NB4 (cell line): ENCODE measurements at regions not wholly inside any gene's neighbourhood (a gene's known extent, or its start where the extent isn't known, plus 50 kb on each side); places are given as distances from the start of the nearest gene placed in this dataset.

Experiments
- DNase-seq: peaks from one replicate; pipeline ENCODE4 v3.0.0; 2010; ENCODE audit warnings: low read depth
- H3K4me3 ChIP-seq: one replicate; pipeline ENCODE4 v1.5.1; 2011; ENCODE audit warnings: mild to moderate bottlenecking, low read depth, low read length, moderate library complexity
- MYC ChIP-seq: IDR thresholded peaks from 2 replicates; pipeline ENCODE4 v1.6.1; 2011; ENCODE audit warnings: low read depth, low read length
- POLR2A ChIP-seq: IDR thresholded peaks from 2 replicates; pipeline ENCODE4 v1.6.1; 2011; ENCODE audit warnings: mild to moderate bottlenecking; ENCODE audit not compliant: insufficient read length; ENCODE audit errors: extremely low read depth
- TF ChIP-seq, protein P1 (sequence below): IDR thresholded peaks from 2 replicates; pipeline ENCODE4 v1.6.1; 2011; ENCODE audit warnings: low read depth, low read length
- TF ChIP-seq, protein P2 (sequence below): IDR thresholded peaks from one replicate; pipeline ENCODE4 v1.5.1; 2012; ENCODE audit warnings: low read depth, low read length

DNA sequence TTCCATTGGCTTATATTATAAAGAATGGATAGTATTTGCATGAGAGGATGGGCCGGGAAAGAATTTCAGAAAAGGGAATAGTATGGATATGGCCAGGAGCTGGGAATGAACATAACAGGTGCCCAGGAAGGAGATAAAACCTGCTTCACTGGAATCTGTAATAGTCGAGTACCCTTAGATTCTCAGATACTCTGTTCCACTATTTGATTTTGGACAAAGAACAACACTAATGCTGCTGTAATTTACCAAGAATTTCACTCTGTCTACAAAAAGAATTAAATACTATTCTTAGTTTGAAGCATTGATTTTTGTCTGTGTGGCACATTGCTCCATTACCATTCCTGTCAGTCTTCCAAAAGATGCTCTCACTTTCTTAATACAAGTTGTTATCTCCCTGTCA, 718.2 kb upstream of the LRRN3 start:
- TF ChIP-seq, protein P1, sequence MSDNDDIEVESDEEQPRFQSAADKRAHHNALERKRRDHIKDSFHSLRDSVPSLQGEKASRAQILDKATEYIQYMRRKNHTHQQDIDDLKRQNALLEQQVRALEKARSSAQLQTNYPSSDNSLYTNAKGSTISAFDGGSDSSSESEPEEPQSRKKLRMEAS, result no peak
- TF ChIP-seq MYC (no peak), POLR2A (no peak)
- TF ChIP-seq, protein P2, sequence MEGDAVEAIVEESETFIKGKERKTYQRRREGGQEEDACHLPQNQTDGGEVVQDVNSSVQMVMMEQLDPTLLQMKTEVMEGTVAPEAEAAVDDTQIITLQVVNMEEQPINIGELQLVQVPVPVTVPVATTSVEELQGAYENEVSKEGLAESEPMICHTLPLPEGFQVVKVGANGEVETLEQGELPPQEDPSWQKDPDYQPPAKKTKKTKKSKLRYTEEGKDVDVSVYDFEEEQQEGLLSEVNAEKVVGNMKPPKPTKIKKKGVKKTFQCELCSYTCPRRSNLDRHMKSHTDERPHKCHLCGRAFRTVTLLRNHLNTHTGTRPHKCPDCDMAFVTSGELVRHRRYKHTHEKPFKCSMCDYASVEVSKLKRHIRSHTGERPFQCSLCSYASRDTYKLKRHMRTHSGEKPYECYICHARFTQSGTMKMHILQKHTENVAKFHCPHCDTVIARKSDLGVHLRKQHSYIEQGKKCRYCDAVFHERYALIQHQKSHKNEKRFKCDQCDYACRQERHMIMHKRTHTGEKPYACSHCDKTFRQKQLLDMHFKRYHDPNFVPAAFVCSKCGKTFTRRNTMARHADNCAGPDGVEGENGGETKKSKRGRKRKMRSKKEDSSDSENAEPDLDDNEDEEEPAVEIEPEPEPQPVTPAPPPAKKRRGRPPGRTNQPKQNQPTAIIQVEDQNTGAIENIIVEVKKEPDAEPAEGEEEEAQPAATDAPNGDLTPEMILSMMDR, result no peak
- no peak overlapping the region for H3K4me3 ChIP-seq
- DNase-seq, result no peak

DNA sequence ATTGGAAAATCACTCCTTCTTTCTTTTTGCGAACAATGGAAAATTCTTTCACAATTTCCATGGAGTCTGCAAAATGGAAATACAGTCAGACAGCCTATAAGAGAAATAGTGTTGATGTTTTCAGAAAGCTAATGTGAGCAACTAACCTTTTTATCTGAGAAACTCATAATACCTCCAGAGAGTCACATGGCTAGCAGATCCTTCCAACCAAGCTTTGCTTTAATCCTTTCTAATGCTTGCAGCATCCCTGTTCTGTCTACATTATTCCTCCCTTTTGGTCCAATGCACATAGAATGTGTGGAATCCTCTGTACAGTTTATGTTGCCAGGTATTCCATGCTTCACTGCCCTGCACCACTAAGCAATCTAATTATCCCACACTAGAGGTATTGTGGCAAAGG, 717.5 kb upstream of the LRRN3 start:
- no peak for DNase-seq
- H3K4me3 ChIP-seq, result no peak overlapping the region
- TF ChIP-seq, protein P1, result no peak
- TF ChIP-seq MYC (no peak), POLR2A (no peak)
- TF ChIP-seq, protein P2, result no peak

DNA sequence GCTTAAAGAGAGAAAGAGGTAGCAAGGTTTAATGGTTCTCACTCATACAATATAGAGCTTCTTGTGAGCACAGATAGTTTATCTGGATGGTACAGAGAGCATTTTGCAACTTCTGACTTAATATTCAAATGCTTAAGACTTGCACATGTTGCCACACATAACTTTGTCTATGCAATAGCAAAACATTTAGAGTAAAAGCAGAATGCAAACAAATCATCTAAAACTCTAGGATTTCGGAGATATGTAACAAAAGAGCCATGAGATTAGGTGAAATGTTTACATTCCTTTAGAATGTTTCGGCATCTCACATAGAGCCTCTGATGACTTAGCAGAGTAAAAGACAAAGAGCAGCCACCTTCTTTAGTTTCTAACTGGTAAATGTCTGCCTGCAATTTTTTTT, 717.1 kb upstream of the LRRN3 start:
- TF ChIP-seq MYC, result no peak
- TF ChIP-seq POLR2A, result no peak
- TF ChIP-seq, protein P2, result no peak
- TF ChIP-seq, protein P1, result no peak
- DNase-seq, result no peak
- H3K4me3 ChIP-seq, result no peak overlapping the region

DNA sequence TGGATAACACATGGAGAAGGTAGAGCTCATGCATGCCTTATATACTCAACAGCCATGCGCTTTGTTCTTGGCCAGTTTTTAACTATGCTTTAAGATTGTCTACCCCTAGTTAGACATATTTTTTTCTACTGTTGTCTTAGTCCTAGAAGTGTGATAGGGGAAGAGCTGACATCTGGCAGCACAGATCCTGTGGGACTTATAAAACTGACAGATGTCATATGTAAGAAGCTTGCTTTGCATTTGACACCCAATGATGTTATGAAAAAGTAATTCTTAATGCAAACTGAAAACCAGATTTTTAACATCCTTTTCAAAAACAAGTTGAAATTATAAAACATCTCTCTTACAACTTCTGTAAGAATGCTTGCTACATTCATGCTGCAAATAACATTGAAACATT, 715.9 kb upstream of the LRRN3 start:
- TF ChIP-seq POLR2A, result no peak
- TF ChIP-seq, protein P2, result no peak
- TF ChIP-seq MYC, result no peak
- TF ChIP-seq, protein P1, result no peak
- DNase-seq, result no peak
- no peak overlapping the region for H3K4me3 ChIP-seq

DNA sequence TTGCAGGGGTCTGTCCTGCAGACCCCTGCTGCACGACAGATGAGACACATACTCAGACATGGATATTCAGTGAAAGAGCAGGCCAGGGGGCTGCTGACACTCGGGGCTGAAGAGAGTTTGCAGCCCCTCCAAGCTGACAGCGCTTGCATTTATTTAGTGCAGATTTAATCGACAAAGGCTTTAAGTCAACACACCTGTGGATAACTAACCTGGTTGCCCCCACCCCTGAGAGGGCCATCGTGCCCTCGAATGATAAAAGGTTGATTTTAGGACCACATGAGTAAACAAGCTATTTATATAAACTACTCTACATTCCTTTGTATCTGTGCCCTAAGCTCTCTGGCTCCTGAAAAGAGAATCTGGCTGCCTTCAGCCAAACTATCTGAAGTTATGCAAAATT, 708.2 kb upstream of the LRRN3 start:
- TF ChIP-seq, protein P2, result no peak
- TF ChIP-seq MYC, result no peak
- no peak for TF ChIP-seq POLR2A
- TF ChIP-seq, protein P1, result no peak
- H3K4me3 ChIP-seq, result no peak overlapping the region

DNA sequence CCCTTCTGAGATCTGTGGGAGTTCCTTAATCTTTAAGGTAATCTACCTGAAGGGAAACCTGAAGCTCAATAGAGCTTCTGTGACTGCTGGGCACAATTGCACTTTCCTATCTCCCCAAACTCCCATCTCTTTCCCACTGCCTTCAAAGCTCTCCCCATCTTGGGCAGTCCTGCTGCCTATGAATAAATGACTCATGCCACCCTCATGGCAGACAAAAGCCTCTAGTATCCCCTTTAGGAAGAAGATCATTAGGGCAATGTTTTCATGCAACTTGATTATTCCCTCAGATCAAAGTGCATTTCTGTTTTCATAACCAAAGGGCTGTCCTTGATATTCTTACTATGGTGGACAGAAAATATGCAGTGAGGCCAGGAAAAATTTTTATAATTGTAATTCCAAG, 704.9 kb upstream of the LRRN3 start:
- H3K4me3 ChIP-seq, result no peak overlapping the region
- DNase-seq, result no peak
- TF ChIP-seq, protein P2, result no peak
- no peak for TF ChIP-seq POLR2A

More for the DNA sequence above, 708.2 kb upstream of the LRRN3 start:
- no peak for DNase-seq
